ENCODE measurements at regions not wholly inside any gene's neighbourhood (a gene's known extent, or its start where the extent isn't known, plus 50 kb on each side); places are given as distances from the start of the nearest gene placed in this dataset.

GRCh38 chr2:120606931-120607330 lies 128.7 kb upstream of the GLI2 start:
- H3K27me3 Mint-ChIP-seq (ENCODE audit: insufficient read depth, low read depth, poor library complexity), result peaks cover 27% of the 10 kb centered on the region
- H3K4me2 ChIP-seq, result no peak overlapping the region
- TF ChIP-seq CREB1 (CRISPR knock-in tag; IDR thresholded peaks at IDR 0.05; ENCODE audit: low read depth) (no peak), POLR2AphosphoS5 (IDR thresholded peaks at IDR 0.05; ENCODE audit: low read depth) (no peak), EZH2phosphoT487 (IDR thresholded peaks at IDR 0.05; ENCODE audit: unreplicated experiment) (no peak), REST (IDR thresholded peaks at IDR 0.05; ENCODE audit: unreplicated experiment) (no peak), ZNF331 (CRISPR knock-in tag; IDR thresholded peaks at IDR 0.05; ENCODE audit: low read depth) (no peak), JUNB (IDR thresholded peaks at IDR 0.05; ENCODE audit: unreplicated experiment) (no peak), CTCF (conservative IDR thresholded peaks at IDR 0.05; ENCODE audit: low read depth in 2 of 2) (no peak), ZNF114 (CRISPR knock-in tag; IDR thresholded peaks at IDR 0.05) (no peak), ETS1 (IDR thresholded peaks at IDR 0.05) (no peak), NANOG (IDR thresholded peaks at IDR 0.05; ENCODE audit: borderline replicate concordance) (no peak), ZNF462 (CRISPR knock-in tag; IDR thresholded peaks at IDR 0.05) (no peak), STAT1 (IDR thresholded peaks at IDR 0.05; ENCODE audit: unreplicated experiment) (no peak), EZH2 (IDR thresholded peaks at IDR 0.05; ENCODE audit: low read depth, unreplicated experiment) (no peak)
- peaks cover 27% of the 10 kb centered on the region for H3K4me1 Mint-ChIP-seq
- H3K27me3 ChIP-seq (ENCODE audit: insufficient read depth), result no peaks in the 10 kb centered on the region
- H3K27ac ChIP-seq (ENCODE audit: low read depth), result no peak overlapping the region
- H3K36me3 ChIP-seq (ENCODE audit: insufficient read depth), result no peaks in the 10 kb centered on the region
- no peak overlapping the region for H2AFZ ChIP-seq
- H3K36me3 Mint-ChIP-seq (ENCODE audit: low read depth), result no peaks in the 10 kb centered on the region
- no peak for ATAC-seq
- no peak for DNase-seq (ENCODE audit: low spot score)
- H3K79me2 ChIP-seq (replicated peaks; ENCODE audit: insufficient read depth), result no peaks in the 10 kb centered on the region
- no peak overlapping the region for H3K4me3 Mint-ChIP-seq
- no peak overlapping the region for H3K27ac Mint-ChIP-seq
- H4K20me1 ChIP-seq (replicated peaks; ENCODE audit: insufficient read depth), result no peaks in the 10 kb centered on the region
- H3K9me3 Mint-ChIP-seq, result no peaks in the 10 kb centered on the region; the same call in 1 of the 3 replicates
- H3K4me3 ChIP-seq, result no peak overlapping the region
- H3F3A ChIP-seq (replicated peaks; ENCODE audit: low read depth), result no peaks in the 10 kb centered on the region
- H3K4me1 ChIP-seq (ENCODE audit: insufficient read depth), result peaks cover 5% of the 10 kb centered on the region
- H3K9me2 ChIP-seq (ENCODE audit: insufficient read depth), result 0 out of 2 replicates have a peak, but pooled peaks cover 4% of the 10 kb centered on the region
